HTR-8/SVneo (cell line): ENCODE measurements at regions not wholly inside any gene's neighbourhood (a gene's known extent, or its start where the extent isn't known, plus 50 kb on each side); places are given as distances from the start of the nearest gene placed in this dataset.

Experiments used
- DNase-seq: peaks from one replicate; pipeline ENCODE4 v3.0.0; 2011; ENCODE audit warnings: low spot score, mixed read lengths; ENCODE audit not compliant: insufficient read length
- FAIRE-seq: peaks from 2 replicates; lab custom pipeline; 2011; peaks lifted over from hg19 to GRCh38; lab: Jason Lieb, UNC

DNA sequence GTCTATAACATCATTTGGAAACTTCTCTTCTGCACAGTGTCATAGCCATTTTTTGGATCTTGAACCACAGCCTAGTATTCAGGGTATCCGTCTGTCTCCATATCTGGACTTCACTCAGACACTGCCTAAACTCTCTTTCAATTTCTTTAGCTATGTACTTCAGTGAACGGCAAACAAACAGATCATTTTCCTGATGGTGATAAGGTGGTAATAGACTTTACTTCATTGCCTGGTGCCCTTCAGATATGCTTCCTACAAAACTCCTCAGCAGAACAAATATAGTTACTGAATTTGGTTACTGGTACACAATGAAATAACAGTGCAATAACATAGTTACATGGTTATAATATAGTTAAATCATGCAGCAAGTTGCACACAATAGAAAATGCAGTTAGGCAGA, 348.2 kb downstream of the ZSWIM6 start:
- no peak for FAIRE-seq
- DNase-seq: no peak

DNA sequence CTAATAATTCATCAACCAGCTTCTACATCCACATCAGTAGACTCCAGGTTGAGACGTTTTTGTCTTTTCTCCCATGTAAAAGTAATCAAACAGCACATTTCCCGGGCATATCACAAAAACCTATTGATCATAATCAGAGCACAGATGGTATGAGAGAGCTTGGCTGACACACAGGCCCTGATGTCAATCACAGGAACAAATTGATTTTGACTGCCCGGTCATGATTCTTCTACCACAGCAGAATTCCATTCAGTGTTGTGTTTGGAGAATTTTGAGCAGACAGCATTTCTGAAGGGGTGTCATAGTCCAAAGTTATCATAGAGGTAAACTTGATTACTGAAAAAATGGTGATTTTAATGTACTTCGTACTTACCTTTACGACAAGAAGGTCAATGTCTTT, 351.1 kb downstream of the ZSWIM6 start:
- FAIRE-seq: no peak
- no peak for DNase-seq

DNA sequence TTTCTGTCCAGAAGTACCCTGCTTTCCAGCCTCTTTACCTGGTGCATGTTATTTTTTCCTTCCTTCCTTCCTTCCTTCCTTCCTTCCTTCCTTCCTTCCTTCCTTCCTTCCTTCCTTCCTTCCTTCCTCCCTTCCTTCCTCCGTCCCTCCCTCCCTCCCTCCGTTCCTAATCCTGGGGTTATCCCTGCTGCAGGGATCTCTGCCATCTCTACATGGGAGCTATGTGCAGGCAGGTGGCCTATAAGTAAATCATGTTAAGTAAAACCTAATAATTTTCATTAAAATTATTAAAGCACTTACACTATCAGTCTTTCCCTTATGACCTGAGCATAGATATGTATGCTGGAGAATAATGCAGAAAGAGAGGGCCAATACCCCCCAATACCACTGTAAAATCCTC, 351.9 kb downstream of the ZSWIM6 start:
- no peak for FAIRE-seq
- DNase-seq: no peak

DNA sequence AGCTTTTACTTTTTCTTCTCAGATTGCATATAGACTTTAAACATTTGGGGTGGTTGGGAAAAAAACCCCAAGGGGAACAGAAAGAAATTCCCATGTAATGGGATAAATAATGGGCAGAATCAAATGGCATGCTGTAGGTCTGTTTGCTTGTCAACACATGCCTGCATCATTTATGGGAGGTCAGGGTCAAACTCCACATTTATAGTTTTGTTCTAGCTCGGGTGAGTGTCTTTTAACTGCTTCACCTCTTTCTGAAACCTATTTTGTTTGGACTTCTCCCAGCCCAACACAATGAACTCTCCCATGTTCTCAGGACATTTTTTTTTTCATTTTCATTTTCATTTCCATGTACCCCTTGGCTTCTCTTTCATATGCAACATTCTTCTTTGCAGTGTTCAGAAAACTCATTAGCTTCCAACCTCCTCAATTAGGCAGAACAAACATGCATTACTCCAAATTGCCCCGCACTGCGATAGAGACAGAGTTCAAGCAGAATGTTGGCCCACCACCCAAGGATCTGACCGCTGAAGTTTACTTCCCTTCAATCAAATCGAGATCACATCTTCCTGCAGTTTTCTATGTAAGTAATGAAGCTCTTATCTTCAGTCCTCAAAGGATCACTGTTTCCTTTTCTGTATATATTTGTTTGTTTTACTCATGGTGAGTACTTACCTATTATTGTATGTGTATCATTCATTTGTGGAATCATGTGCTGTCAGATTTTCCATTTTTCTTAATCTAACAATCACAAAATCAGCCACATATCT, 354.6 kb downstream of the ZSWIM6 start:
- DNase-seq (no peak), FAIRE-seq (no peak)

DNA sequence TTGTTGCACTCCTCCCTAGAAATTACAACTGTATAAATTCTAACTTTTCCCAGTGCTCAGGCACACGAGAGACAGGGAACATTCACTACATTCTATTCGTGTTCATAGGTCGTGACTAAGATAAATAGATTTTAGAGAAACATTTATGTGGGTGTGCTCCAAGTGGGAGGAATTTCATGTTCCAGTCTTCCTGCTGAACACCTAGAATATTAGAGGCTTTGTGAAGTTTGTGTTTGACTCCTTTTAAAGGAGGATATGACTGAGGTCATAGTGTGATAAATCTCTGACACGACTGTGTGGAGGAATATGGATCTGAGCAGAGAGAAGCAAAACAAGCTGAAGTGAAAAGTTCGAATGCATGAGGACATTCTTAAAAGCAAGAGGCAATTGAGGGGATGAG, 355.3 kb downstream of the ZSWIM6 start:
- DNase-seq (no peak), FAIRE-seq (no peak)

DNA sequence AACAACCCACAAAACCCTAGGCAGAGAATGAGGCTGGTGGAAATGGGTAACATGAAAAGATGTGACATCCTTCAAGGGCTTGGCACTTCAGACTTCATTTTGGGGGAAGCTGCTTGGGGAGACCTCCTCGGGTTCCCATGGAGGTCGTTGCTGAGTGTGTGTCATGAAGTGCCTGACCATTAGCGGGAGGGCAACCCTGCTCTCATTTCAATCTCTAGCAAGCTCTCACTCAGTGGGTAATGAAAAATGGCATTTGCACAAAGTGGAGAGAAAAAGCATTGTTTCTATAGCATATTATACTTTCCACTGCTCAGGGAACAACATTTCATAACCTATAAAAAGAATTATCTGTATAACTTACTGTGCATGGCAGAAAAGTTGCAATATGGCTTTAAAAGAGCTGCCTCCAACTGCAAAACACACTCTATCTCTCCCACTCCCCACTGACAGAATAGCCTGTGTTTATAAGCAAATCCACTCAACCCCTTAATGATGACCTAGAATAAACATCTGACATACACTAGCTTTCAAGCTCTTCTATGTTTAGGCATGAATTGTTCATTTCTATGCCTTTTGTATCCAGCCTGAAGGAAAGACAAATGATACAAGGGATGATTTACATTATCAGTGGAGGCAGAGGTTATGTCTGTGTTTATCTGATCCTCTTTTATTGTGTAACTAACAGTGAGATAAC, 357.2 kb downstream of the ZSWIM6 start:
- FAIRE-seq: no peak
- no peak for DNase-seq

DNA sequence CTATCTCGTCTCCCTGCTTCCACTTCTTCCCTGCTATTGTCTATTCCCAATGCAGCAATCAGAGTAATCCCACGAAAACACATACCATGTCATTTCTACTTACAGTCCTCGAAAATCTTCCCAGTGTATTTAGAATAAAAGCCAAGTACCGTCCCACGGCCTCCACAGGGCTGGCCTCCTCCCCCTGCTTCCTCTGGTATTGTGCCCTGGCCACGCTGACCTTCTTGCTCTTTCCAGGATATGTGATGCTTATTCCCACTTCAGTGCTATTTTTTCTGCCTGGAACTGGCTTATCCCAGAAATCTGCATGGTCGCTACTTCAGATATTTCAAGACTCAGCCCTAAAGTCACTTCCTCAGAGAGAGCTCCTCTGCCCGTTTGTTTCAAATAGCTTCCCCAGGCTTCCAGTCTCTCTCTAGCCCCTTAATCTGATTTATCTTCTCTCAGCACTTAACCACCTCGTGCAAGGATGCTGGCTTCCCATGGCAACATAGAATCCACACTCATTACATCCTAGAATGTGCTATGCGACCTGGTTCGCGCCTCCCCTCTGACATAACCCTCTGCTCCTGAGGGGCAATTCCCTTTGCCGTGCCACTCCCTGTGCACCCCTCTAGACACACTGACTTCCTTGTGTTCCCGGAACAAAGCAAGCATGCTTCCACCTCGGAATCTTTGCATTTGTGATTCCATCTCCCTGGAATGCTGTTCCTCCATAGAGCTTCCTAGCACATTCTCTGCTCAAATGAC, 365.9 kb downstream of the ZSWIM6 start:
- no peak for DNase-seq
- no peak for FAIRE-seq

DNA sequence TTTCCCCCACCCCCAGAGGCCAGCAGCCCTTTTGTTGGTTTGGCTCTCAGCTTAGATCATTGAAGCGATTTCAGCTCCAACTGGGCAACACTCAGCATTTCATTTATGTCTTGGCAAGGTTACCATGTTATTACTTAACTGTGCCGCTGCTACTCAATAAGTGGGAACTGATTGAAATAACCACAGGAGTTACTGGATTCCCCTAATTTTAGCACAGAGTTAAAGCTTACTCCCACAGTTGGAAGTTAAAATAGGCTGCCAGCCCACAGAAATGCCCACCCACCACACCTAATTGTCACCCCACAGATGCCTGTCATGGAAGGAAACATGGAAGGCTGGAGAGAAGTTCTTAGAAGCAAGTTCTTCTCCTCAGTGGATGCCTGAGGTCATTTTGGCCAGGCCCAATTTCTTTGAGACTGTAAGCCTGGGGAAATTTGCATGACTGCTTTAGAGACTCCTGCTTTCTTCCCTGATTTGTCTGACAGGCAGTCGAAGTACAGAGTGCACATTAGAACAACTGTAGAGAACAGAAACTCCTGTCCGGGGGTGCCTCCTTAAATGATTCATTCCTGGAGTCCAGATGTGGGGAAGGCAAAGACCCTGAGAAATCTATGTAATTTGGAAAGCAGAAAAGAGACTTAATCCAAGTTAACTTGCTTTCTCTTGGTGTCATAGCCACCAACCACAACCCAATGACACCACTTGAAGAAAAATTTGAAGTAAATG, 370.0 kb downstream of the ZSWIM6 start:
- FAIRE-seq: no peak
- DNase-seq: no peak

DNA sequence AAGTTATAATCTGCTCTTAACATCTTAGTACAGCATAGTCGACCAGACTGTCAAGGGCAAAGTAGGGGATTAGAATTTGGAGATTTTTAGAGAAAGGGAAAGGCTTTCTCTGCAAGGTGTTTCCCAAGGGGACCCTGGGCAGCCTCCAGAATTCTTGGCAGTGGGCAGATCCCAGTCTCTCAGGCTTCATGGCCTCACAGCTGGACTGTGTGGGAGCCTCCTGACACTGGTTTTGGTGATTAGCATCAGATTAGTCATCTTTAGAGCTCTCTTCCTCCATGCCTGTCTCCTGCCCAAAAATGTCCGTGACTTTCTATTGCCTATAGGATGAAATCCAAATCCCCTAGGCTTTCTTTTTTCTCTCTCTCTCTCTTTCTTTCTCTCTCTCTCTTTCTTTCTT, 370.7 kb downstream of the ZSWIM6 start:
- DNase-seq (no peak), FAIRE-seq (no peak)

DNA sequence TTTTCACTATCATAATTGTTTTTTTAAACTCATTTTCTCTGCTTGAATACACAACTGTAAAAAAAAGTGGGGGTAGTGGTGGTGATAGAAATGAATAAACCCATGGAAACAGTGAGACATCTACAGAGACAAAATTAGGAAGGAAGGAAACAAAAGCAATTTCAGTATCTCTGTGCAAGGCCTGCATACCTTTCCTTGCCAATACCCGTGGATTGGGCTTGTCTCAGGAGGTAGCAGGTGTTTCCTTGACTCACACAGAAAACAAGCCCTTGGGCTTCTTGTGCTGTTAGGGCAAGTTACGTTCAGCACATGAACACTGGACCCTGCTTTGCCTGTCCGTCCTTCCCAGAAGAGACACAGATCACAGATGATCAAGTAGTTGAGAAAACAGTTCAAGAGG, 372.2 kb downstream of the ZSWIM6 start:
- no peak for DNase-seq
- FAIRE-seq: no peak

DNA sequence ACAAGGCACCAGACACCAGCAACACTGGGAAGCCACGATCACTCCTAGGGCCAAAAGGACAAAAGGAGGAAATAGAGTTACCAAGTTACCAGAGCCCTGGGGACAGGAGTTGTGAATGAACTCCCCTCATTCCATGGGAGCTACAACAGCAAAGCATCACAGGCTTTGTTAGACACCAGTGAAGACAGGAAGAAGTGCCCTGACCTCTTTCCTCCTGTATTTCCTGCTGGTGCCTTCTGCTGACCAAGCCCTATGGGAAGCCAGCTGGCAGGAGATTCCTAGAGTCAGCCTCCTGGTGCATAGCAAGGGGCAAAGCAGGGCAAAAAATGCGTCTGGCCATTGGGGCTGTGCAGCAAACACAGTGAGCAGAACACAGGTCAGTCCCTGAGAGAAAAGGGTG, 374.7 kb downstream of the ZSWIM6 start:
- FAIRE-seq (no peak), DNase-seq (no peak)

DNA sequence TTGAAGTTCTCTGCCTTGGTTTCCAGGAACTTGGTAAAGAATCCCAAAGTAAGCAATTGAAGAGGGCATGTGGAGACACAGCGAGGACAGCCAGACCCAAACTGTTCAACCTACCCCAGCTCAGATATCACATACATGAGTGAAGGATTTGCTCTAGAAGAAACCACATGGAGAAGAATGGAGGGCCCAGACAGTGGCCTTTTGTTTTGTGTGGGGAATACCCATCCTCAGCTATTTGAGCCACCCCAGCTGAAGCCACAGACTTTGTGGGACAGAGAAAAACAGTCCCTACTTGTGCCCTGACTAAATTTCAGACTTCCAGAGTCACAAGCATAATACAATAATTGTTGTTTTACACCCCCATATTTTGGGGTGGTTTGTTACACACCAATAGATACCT, 387.1 kb downstream of the ZSWIM6 start:
- no peak for DNase-seq
- FAIRE-seq: no peak

DNA sequence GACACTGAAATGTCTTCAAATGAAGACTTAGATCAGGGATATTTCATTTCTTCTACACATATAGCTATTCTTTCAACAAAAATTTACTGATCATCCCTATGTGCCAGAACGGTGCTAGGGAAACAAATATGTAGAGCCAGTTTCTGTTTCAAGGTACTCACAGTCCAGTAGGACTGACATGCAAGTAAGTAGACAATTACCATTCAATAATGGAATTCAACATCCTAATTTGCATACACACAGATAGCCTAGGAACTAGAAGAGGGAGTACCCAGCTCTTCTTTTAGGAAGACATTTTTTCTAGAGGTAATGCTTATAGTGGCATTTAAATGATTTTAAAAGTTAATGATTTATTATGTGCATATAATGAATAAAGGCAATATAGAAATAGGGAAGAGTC, 388.8 kb downstream of the ZSWIM6 start:
- DNase-seq: no peak
- FAIRE-seq: no peak

DNA sequence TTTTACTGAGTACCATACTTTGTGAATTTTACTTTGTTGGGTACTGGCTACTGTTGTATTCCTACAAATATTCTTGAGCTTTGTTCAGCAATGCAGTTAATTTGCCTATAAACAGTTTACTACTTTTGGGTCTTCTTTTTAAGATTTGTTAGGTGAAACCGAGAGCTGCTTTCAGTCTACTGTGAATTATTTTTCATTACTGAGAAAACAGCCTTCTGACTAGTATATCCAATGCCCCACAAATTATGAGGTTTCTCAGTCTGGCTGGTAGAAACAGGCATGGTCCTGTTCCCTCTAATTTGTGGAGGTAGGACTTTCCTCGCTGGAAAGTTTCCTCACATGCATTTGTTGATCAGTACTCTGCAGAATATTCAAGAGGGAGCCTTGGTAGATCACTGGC, 392.0 kb downstream of the ZSWIM6 start:
- FAIRE-seq: no peak
- no peak for DNase-seq

DNA sequence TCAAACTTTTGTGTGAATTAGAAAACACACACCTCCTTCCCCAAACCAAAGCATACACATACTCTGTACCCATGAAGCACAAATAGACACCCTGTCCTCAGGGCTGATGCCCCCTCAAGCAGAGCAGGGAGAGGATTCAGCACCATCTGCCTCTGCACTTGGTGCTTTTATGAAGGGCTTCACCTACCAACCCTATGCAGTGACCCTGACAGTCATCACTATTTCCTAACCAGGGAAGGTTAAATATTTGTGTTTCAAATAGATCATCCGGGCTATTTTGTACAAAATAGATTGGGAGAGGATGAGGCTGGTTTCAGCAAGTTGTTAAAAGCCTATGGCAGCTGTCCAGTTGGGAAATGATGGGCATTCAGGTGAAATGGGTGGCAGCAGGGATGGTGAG, 396.2 kb downstream of the ZSWIM6 start:
- DNase-seq: no peak
- FAIRE-seq: no peak

DNA sequence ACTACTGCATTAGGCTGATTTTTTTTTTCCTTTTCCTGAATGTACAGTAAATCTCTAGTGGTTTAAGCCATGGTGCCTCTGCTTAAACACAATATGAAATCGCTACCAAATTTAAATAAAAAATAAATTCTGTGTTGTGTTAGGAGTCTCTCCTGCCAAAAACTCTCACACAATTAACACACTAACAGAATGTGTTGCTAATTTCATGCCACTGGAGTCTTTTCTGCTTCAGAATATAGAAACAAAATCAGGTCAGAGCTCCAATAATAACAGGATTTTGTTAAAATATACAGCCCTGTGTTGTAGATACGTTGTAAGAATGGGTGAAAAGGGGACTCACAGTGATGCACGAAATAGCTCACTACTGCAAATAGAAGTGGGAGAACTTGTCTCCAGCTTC, 398.8 kb downstream of the ZSWIM6 start:
- FAIRE-seq: no peak

DNA sequence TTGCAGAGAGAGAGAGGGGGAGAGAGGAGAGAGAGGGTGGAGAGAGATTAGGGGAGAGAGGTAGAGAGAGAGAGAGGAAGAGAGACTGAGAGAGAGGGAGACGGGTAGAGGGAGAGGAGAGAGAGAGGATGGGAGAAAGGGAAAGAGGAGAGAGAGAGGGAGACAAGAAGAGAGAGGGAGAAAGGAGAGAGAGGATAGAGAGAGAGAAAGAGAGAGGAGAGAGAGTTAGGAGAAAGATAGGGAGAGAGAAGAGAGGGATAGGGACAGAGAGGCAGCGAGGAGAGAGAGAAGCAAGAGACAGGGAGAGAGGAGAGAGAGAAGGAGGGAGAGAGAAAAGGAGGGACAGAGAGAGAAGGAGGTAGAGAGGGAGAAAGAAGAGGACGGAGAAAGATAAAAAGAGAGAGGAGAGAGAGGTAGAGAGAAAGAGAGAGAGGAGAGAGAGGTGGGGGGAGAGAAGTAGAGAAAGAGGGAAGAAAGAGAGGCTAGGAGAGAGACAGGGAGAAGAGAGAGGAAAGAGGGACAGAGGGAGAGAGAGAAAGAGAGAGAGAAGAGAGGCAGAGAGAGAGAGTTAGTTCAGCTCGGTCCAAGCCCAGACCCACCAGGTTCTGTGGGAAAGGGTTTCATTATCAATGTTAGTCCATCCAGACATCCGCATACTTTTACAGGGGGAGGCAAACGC, 399.3 kb downstream of the ZSWIM6 start:
- DNase-seq (no peak), FAIRE-seq (no peak)

More for the DNA sequence above, 398.8 kb downstream of the ZSWIM6 start:
- DNase-seq: no peak

DNA sequence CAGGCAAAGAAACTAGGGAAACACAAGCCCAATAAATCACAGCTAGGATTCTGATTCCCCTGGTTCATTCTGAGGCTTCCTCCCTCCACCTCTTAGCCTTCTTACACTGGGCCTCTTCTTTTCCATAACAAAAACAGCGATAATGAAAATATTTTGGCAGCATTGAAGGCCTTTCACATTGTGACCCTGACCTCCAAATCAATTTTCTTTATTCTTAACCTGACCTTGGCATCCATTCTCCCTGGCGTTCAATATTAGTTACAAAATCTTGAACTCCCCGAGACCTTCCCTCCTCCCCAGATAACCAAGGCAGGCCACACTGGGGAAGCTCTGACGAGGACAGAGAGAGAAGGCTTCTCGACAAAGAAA, 399.9 kb downstream of the ZSWIM6 start:
- DNase-seq (no peak), FAIRE-seq (no peak)

DNA sequence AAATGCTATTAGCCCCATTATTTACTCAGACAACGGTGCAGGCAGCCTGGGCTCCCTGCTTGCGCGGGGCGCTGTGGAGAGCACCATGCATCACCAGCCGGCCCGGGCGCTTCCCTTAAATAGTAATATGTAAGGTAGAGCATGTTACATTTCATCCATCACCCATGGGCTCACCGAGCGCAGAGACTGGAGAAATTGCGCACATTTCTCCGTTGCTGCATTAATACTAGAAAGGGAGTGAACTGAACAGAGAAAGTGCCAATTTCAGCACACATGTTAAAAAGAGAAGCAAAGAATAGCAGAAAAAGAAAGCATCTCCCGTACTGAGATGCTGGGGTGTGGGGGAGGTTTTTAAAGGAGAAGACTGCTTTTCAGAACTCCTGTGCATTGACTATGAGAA, 400.3 kb downstream of the ZSWIM6 start:
- no peak for FAIRE-seq

DNA sequence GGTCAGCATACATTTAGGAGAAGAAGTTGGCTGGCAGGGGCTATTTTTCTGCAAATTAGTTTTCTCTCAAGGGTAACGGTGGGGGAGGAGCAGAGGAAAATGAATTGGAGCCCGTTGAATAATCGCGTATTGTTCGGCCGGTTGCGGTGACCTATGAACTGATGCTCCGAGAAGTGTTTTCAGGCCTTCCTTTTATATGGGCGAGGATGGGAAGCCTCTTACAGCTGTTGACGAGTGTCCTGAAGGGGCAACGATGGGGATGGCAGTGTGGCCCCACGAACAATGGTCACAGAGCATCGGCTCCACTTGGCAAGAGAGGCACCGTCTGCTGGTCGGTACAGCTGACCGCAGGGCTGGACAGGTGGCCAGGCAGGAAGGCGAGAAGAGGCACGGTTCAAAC, 400.7 kb downstream of the ZSWIM6 start:
- no peak for FAIRE-seq
- DNase-seq: no peak

More for the DNA sequence above, 400.3 kb downstream of the ZSWIM6 start:
- DNase-seq: no peak
